Common myeloid progenitor, CD34-positive (primary cell): ENCODE measurements at regions not wholly inside any gene's neighbourhood (a gene's known extent, or its start where the extent isn't known, plus 50 kb on each side); places are given as distances from the start of the nearest gene placed in this dataset.

ENCODE experiments used
- CTCF ChIA-PET: fragments of 350-600 bp; sonication (Branson Sonifier 250); formaldehyde crosslinking; loops from one replicate; lab custom pipeline; 2021; ENCODE audit warnings: antibody characterized with exemption; lab: Charles Lee
- POLR2A ChIA-PET: fragments of 350-600 bp; sonication (Branson Sonifier 250); formaldehyde crosslinking; loops from one replicate; lab custom pipeline; 2021; ENCODE audit warnings: antibody characterized with exemption; lab: Charles Lee
- DNase-seq, 3 donors: peaks; one replicate each; pipeline versions ENCODE4 v3.0.0 to v3.0.0-alpha.2; 2013
- H3K27ac ChIP-seq, 2 experiments: 1 replicate in 1 of 2; 2 replicates in 1 of 2; pipeline ENCODE4 v1.7.0; 2013; ENCODE audit warnings: inconsistent platforms in 2 of 2, low read length in 2 of 2, mild to moderate bottlenecking in 2 of 2, low read depth in 1 of 2, moderate library complexity in 1 of 2; ENCODE audit not compliant: severe bottlenecking in 2 of 2, insufficient read depth in 1 of 2, poor library complexity in 1 of 2
- H3K27me3 ChIP-seq, 5 experiments: replicated peaks in 2 of 5; 1 replicate in 3 of 5; 2 replicates in 2 of 5; pipeline versions ENCODE4 v1.6.1 to v1.7.0; 2013; ENCODE audit warnings: low read length in 4 of 5, mild to moderate bottlenecking in 2 of 5, moderate library complexity in 2 of 5, inconsistent platforms in 1 of 5; ENCODE audit not compliant: insufficient read depth in 5 of 5, control insufficient read depth in 4 of 5
- H3K36me3 ChIP-seq, 4 experiments: 1 replicate in 2 of 4; 2 replicates in 2 of 4; pipeline versions ENCODE4 v1.6.1 to v1.7.0; 2013; ENCODE audit warnings: low read length in 3 of 4, control low read depth in 1 of 4, mild to moderate bottlenecking in 1 of 4; ENCODE audit not compliant: control insufficient read depth in 4 of 4, insufficient read depth in 4 of 4
- H3K4me1 ChIP-seq, 4 experiments: 1 replicate in 3 of 4; 2 replicates in 1 of 4; pipeline versions ENCODE4 v1.6.1 to v1.7.1; 2013; ENCODE audit warnings: low read length in 3 of 4, mild to moderate bottlenecking in 3 of 4, control low read depth in 1 of 4, inconsistent platforms in 1 of 4, moderate library complexity in 1 of 4; ENCODE audit not compliant: control insufficient read depth in 4 of 4, insufficient read depth in 4 of 4; ENCODE audit errors: control extremely low read depth in 1 of 4
- H3K4me3 ChIP-seq, 7 experiments: 1 replicate in 4 of 7; 2 replicates in 3 of 7; pipeline versions ENCODE4 v1.5.1 to v1.7.0; 2013; ENCODE audit warnings: mild to moderate bottlenecking in 7 of 7, low read length in 6 of 7, moderate library complexity in 6 of 7, inconsistent platforms in 2 of 7, low read depth in 2 of 7, control low read depth in 1 of 7; ENCODE audit not compliant: insufficient read depth in 4 of 7, control insufficient read depth in 1 of 7; ENCODE audit errors: extremely low read depth in 1 of 7
- H3K9me3 ChIP-seq, 5 experiments: 1 replicate in 4 of 5; 2 replicates in 1 of 5; pipeline versions ENCODE4 v1.6.1 to v1.7.1; 2013; ENCODE audit warnings: low read length in 4 of 5, mild to moderate bottlenecking in 2 of 5, inconsistent platforms in 1 of 5, low read depth in 1 of 5, moderate library complexity in 1 of 5; ENCODE audit not compliant: control insufficient read depth in 4 of 5, insufficient read depth in 2 of 5; ENCODE audit errors: control extremely low read depth in 1 of 5
- WGBS: methylation state at CpG from one replicate; pipeline ENCODE4 v1.1.5; 2013; ENCODE audit not compliant: insufficient coverage; 5-methylcytosine and 5-hydroxymethylcytosine counted together

- Histone ChIP-seq H3K4me3 (no peak overlapping the region), H3K9me3 (no peaks in the 10 kb centered on the region), H3K27ac (no peak overlapping the region), H3K4me1 (no peaks in the 10 kb centered on the region), H3K27me3 (no peaks in the 10 kb centered on the region), H3K36me3 (no peaks in the 10 kb centered on the region)
- ChIA-PET POLR2A (no interaction called here), CTCF (no interaction called here)
- DNase-seq, result no peak
- WGBS, result 95% methylated on average over 2 of the region's 3 CpGs
Observed at GRCh38 chr17:71883845-71884244, 237.0 kb upstream of the SOX9 start.

GRCh38 chr17:71885662-71886061, 235.2 kb upstream of the SOX9 start:
- POLR2A ChIA-PET, result no interaction called here
- Histone ChIP-seq H3K27ac (no peak overlapping the region), H3K4me1 (no peaks in the 10 kb centered on the region), H3K9me3 (no peaks in the 10 kb centered on the region), H3K4me3 (no peak overlapping the region), H3K36me3 (no peaks in the 10 kb centered on the region), H3K27me3 (no peaks in the 10 kb centered on the region)
- CTCF ChIA-PET, result no interaction called here
- no peak for DNase-seq

GRCh38 chr17:71899317-71899716, 221.5 kb upstream of the SOX9 start:
- H3K4me1 ChIP-seq, result no peaks in the 10 kb centered on the region
- H3K9me3 ChIP-seq, result no peaks in the 10 kb centered on the region
- H3K27ac ChIP-seq, result no peak overlapping the region
- WGBS, result 96% methylated on average over 4 of the region's 4 CpGs
- POLR2A ChIA-PET, result no interaction called here
- CTCF ChIA-PET, result no interaction called here
- DNase-seq, result no peak
- H3K36me3 ChIP-seq, result no peaks in the 10 kb centered on the region
- H3K4me3 ChIP-seq, result no peak overlapping the region
- no peaks in the 10 kb centered on the region for H3K27me3 ChIP-seq

DNA sequence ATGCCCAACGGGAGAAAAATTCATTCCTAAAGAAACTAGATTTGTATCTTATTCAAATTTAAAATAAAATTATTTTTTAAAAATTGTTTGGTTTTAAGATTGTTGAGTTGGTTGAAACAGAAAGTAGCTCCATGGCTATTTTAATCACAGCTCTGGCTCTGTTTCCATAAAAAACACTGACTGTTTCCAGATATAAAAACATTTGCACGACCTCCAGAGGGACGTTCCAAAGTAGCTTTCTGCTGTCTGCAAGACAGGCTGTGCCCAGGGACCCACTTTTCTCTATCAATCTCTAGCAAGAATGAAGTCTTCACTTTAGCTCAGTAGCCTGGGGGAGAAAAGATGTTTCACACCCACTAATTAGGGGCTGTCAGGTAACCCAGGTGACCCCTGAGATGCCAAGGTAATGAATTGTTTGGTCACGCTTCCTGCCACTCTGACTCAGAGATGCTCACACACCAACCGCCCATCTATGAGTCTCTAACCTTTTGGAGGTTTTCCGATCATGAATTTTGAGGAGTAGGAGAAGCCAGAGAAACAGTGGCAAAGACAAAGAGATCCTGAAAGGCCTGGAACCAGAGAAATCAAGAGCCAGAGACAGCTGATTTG, 220.1 kb upstream of the SOX9 start:
- no peaks in the 10 kb centered on the region for H3K36me3 ChIP-seq
- 93% methylated on average over 5 of the region's 6 CpGs for WGBS
- H3K4me3 ChIP-seq, result no peak overlapping the region
- CTCF ChIA-PET, result no interaction called here
- H3K27me3 ChIP-seq, result no peaks in the 10 kb centered on the region
- no peaks in the 10 kb centered on the region for H3K9me3 ChIP-seq
- no peaks in the 10 kb centered on the region for H3K4me1 ChIP-seq
- POLR2A ChIA-PET, result no interaction called here
- DNase-seq, result no peak
- H3K27ac ChIP-seq, result no peak overlapping the region

GRCh38 chr17:71902894-71903506, 217.8 kb upstream of the SOX9 start:
- Histone ChIP-seq H3K9me3 (no peaks in the 10 kb centered on the region), H3K36me3 (no peaks in the 10 kb centered on the region), H3K4me3 (no peak overlapping the region), H3K27ac (no peak overlapping the region), H3K4me1 (no peaks in the 10 kb centered on the region), H3K27me3 (no peaks in the 10 kb centered on the region)
- WGBS, result 96% methylated on average over 3 of the region's 3 CpGs
- ChIA-PET POLR2A (no interaction called here), CTCF (no interaction called here)
- no peak for DNase-seq

DNA sequence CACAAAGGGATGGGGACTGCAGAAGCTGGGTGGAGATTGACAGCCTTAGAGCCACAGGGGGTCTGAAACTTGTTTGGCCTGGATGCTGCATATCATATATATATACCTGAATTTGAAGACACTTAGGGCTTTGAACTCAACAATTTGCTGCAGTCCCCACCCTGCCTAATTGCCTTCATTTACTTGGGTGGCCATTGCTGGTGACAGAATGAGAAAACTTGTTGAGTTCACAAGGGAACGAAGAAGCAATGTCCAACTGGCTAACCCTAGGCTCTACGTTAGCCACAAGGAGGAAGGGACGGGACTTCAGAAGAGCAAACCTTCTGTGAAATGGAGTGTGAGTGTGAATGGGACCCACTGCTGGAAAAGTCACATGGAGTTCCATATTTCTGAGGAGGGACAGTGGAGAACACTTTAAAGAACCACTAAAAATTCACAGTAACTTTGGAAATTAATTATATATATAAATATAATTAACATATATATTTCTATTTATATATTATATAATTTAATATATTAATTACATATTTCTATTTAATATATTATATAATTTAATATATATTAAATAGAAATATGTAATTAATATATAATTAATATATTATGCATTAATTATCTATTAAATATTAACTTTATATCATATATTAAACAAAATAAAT, 215.3 kb upstream of the SOX9 start:
- no peaks in the 10 kb centered on the region for H3K36me3 ChIP-seq
- peak in 2 of 3 donors; percentile 4 to 28 for DNase-seq
- no peaks in the 10 kb centered on the region for H3K27me3 ChIP-seq
- no peak overlapping the region for H3K27ac ChIP-seq
- H3K4me3 ChIP-seq, result no peak overlapping the region
- H3K9me3 ChIP-seq, result no peaks in the 10 kb centered on the region
- no peaks in the 10 kb centered on the region for H3K4me1 ChIP-seq
- CTCF ChIA-PET, result no interaction called here
- POLR2A ChIA-PET, result no interaction called here
- 100% methylated on average over 3 of the region's 3 CpGs for WGBS

GRCh38 chr17:71909155-71909554, 211.7 kb upstream of the SOX9 start:
- CTCF ChIA-PET, result no interaction called here
- no peaks in the 10 kb centered on the region for H3K27me3 ChIP-seq
- POLR2A ChIA-PET, result no interaction called here
- H3K36me3 ChIP-seq, result no peaks in the 10 kb centered on the region
- H3K27ac ChIP-seq, result no peak overlapping the region
- H3K4me1 ChIP-seq, result no peaks in the 10 kb centered on the region
- no peak overlapping the region for H3K4me3 ChIP-seq
- no peak for DNase-seq
- H3K9me3 ChIP-seq, result no peaks in the 10 kb centered on the region
- WGBS, result 80% methylated on average over 1 of the region's 5 CpGs
